SU-DHL-6 (cell line): ENCODE measurements at regions not wholly inside any gene's neighbourhood (a gene's known extent, or its start where the extent isn't known, plus 50 kb on each side); places are given as distances from the start of the nearest gene placed in this dataset.

Experiments
- EZH2phosphoT487 ChIP-seq: fragments of 200-600 bp; sonication (generic), shearing (Covaris generic); conservative IDR thresholded peaks from 2 replicates; pipeline ENCODE4 v1.6.1; 2018; ENCODE audit warnings: mild to moderate bottlenecking, antibody characterized with exemption, low read length, moderate library complexity, mixed read lengths
- TF ChIP-seq, protein P1 (sequence below): fragments of 200-600 bp; sonication (generic); IDR thresholded peaks from one replicate; pipeline ENCODE4 v1.5.1; 2017; ENCODE audit warnings: antibody characterized with exemption, mild to moderate bottlenecking, low read length, moderate library complexity; ENCODE audit not compliant: insufficient read depth, poor library complexity, severe bottlenecking

DNA sequence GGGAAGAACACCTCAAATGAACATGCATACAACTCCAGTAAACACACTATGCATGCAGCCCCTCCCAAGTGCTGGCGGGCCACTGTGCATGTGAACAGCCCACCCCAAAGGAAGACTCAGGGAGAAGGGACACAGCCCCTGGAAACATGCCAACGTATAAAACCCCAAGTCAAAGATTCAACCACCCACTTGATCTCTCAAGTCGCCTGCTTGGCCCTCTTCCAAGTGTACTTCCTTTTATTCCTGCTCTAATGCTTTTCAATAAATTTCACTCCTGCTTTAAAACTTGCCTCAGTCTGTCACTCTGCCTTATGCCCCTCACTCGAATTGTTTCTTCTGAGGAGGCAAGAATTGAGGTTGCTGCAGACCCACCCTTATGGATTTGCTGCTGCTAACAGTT is 139.1 kb downstream of the C1D start:
- TF ChIP-seq, protein P1, sequence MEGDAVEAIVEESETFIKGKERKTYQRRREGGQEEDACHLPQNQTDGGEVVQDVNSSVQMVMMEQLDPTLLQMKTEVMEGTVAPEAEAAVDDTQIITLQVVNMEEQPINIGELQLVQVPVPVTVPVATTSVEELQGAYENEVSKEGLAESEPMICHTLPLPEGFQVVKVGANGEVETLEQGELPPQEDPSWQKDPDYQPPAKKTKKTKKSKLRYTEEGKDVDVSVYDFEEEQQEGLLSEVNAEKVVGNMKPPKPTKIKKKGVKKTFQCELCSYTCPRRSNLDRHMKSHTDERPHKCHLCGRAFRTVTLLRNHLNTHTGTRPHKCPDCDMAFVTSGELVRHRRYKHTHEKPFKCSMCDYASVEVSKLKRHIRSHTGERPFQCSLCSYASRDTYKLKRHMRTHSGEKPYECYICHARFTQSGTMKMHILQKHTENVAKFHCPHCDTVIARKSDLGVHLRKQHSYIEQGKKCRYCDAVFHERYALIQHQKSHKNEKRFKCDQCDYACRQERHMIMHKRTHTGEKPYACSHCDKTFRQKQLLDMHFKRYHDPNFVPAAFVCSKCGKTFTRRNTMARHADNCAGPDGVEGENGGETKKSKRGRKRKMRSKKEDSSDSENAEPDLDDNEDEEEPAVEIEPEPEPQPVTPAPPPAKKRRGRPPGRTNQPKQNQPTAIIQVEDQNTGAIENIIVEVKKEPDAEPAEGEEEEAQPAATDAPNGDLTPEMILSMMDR = no peak
- TF ChIP-seq EZH2phosphoT487 = no peak
